ENCODE measurements at regions not wholly inside any gene's neighbourhood (a gene's known extent, or its start where the extent isn't known, plus 50 kb on each side); places are given as distances from the start of the nearest gene placed in this dataset.
"Not testable (repeated sequence)": the region's sequence is repeated elsewhere in the genome, so short reads cannot be mapped to it uniquely, and the experiment has no call there.

GRCh38 chr10:81524467-81524866, 350.5 kb upstream of the NRG3 start:
- DNase-seq (ENCODE audit: low read depth in 4 of 4, low spot score in 3 of 4), result no peak

GRCh38 chr10:81532403-81532802, 342.6 kb upstream of the NRG3 start:
- DNase-seq (ENCODE audit: low read depth in 4 of 4, low spot score in 3 of 4), result no peak

- no peak for DNase-seq (ENCODE audit: low read depth in 4 of 4, low spot score in 3 of 4)
Observed at GRCh38 chr10:81534991-81535390, 340.0 kb upstream of the NRG3 start.

- no peak for DNase-seq (ENCODE audit: low read depth in 4 of 4, low spot score in 3 of 4)
Observed at GRCh38 chr10:81541517-81541916, 333.5 kb upstream of the NRG3 start.

- DNase-seq (ENCODE audit: low read depth in 4 of 4, low spot score in 3 of 4), result no peak
Observed at GRCh38 chr10:81546243-81546642, 328.8 kb upstream of the NRG3 start.

- DNase-seq (ENCODE audit: low read depth in 4 of 4, low spot score in 3 of 4), result no peak
Observed at GRCh38 chr10:81548160-81548559, 326.8 kb upstream of the NRG3 start.

- no peak for DNase-seq (ENCODE audit: low read depth in 4 of 4, low spot score in 3 of 4)
Observed at GRCh38 chr10:81564143-81564542, 310.9 kb upstream of the NRG3 start.

- DNase-seq (ENCODE audit: low read depth in 4 of 4, low spot score in 3 of 4), result no peak
Observed at GRCh38 chr10:81569488-81569887, 305.5 kb upstream of the NRG3 start.

- no peak for DNase-seq (ENCODE audit: low read depth in 4 of 4, low spot score in 3 of 4)
Observed at GRCh38 chr10:81570349-81570748, 304.6 kb upstream of the NRG3 start.

- no peak for DNase-seq (ENCODE audit: low read depth in 4 of 4, low spot score in 3 of 4)
Observed at GRCh38 chr10:81570878-81571794, 303.9 kb upstream of the NRG3 start.

- no peak for DNase-seq (ENCODE audit: low read depth in 4 of 4, low spot score in 3 of 4)
Observed at GRCh38 chr10:81575036-81575435, 300.0 kb upstream of the NRG3 start.

- no peak for DNase-seq (ENCODE audit: low read depth in 4 of 4, low spot score in 3 of 4)
Observed at GRCh38 chr10:81576336-81576735, 298.7 kb upstream of the NRG3 start.

GRCh38 chr10:81594991-81595390, 280.0 kb upstream of the NRG3 start:
- DNase-seq (ENCODE audit: low read depth in 4 of 4, low spot score in 3 of 4), result no peak

GRCh38 chr10:81600185-81600584, 274.8 kb upstream of the NRG3 start:
- no peak for DNase-seq (ENCODE audit: low read depth in 4 of 4, low spot score in 3 of 4)

GRCh38 chr10:81603106-81603620, 271.8 kb upstream of the NRG3 start:
- DNase-seq (ENCODE audit: low read depth in 4 of 4, low spot score in 3 of 4), result no peak

GRCh38 chr10:81644485-81644884, 230.5 kb upstream of the NRG3 start:
- DNase-seq (ENCODE audit: low read depth in 4 of 4, low spot score in 3 of 4), result not testable (repeated sequence)

- DNase-seq (ENCODE audit: low read depth in 4 of 4, low spot score in 3 of 4), result no peak
Observed at GRCh38 chr10:81655986-81656385, 219.0 kb upstream of the NRG3 start.

- no peak for DNase-seq (ENCODE audit: low read depth in 4 of 4, low spot score in 3 of 4)
Observed at GRCh38 chr10:81662837-81663236, 212.2 kb upstream of the NRG3 start.

GRCh38 chr10:81664800-81665199, 210.2 kb upstream of the NRG3 start:
- DNase-seq (ENCODE audit: low read depth in 4 of 4, low spot score in 3 of 4), result not testable (repeated sequence)

GRCh38 chr10:81674941-81675340, 200.1 kb upstream of the NRG3 start:
- no peak for DNase-seq (ENCODE audit: low read depth in 4 of 4, low spot score in 3 of 4)

- DNase-seq (ENCODE audit: low read depth in 4 of 4, low spot score in 3 of 4), result no peak
Observed at GRCh38 chr10:81679291-81679690, 195.7 kb upstream of the NRG3 start.

- DNase-seq (ENCODE audit: low read depth in 4 of 4, low spot score in 3 of 4), result no peak
Observed at GRCh38 chr10:81680359-81680758, 194.6 kb upstream of the NRG3 start.
